ENCODE measurements at regions not wholly inside any gene's neighbourhood (a gene's known extent, or its start where the extent isn't known, plus 50 kb on each side); places are given as distances from the start of the nearest gene placed in this dataset.

DNA sequence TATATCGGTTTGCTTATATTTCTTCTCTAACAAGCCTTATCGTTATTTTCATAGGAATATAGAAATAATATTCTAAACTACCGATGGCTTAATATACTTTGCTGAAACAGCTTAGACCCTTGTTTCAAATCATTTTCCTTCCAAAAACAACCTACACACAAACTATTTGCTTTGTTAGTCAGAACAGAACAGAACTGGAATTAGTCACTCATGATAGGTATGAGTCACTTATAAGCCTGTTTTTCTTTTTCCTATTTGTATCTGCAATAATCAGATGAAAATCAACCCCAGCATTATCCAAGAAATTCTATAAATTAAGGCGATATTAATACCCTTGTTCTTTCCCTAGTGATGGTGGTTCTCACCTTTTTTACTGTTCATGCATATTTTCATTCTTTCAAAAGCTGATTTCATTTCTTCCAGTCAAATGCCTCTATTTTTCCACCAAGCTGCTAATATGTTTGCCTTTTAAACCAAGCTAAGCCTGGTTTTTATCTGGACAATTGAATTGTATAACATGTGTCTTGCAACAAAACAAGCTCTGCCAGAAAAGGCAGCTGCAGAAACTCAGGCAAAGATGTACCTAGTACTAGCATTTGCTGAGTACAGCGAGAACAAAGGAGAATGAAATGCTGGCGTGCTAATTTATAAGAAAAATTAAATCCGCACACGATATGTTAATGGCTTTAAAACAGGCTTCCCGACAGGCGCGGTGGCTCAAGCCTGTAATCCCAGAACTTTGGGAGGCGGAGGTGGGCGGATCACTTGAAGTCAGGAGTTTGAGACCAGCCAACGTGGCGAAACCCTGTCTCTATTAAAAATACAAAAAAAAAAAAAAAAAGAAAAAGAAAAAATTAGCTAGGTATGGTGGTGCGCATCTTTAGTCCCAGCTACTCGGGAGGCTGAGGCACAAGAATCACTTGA, 1418.2 kb downstream of the AACS start:
- DNase-seq, result no peak

DNA sequence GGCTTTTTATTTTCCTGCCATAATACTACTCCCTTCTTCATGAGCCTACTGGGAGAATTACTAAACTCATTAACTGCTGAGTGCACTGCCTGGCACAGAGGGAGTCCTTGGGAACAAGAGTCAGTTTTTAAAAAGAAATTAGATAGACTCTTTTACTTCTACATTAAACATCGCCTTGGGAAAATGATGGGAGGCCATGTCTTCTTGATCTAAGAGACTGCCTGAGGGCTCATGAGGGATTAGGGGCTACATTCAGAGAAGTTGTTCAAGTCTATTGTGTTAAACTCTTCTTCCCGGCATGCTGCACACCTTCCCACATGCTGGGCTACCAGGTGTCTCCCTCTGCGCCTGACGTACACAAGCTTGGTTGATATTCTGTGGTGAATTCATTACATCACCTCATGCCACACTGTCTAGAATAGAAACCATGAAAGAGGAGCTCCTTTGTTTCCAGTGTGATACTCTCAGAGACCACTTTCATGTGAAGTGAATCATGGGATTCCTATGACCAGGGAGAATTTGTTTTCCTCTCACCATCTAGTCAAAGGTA, 1422.3 kb downstream of the AACS start:
- no peak for DNase-seq

DNA sequence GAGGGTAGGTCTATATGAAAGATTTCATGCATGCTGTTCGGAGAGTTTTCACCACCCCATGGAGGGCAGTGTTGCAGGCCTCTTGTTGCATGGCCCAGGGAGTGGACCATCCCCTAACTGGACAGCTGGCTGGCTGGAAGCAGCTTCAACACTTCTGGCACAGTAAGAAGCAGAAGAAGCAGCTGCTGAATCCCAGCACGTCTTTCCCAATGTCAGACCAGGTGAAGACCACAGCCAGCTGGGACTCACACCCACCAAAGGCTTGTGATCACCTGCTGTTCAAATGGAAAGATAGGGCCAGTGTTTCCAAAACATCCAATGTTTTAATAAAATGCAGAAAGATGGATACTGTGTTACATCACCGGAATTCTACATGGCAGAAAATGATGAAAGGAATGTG, 1423.6 kb downstream of the AACS start:
- no peak for DNase-seq

DNA sequence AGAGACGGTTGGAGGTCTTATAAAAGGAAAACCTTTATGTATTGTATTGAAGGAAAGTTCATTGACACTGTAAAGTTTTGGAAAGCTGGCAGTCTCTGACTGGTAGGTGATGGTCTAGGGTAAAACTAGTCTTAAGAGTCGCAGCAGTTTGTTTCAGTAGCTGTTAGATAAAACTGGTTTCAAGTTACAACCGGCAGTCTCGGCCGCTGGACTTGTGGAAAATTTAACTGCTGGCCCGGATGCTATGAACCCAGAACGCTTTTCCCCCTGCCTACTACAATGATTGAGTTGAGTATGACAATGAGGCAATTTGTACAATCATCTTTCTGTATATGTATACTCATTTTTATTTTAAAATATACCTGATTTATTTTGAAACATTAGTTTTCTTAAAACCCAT, 1426.9 kb downstream of the AACS start:
- no peak for DNase-seq

DNA sequence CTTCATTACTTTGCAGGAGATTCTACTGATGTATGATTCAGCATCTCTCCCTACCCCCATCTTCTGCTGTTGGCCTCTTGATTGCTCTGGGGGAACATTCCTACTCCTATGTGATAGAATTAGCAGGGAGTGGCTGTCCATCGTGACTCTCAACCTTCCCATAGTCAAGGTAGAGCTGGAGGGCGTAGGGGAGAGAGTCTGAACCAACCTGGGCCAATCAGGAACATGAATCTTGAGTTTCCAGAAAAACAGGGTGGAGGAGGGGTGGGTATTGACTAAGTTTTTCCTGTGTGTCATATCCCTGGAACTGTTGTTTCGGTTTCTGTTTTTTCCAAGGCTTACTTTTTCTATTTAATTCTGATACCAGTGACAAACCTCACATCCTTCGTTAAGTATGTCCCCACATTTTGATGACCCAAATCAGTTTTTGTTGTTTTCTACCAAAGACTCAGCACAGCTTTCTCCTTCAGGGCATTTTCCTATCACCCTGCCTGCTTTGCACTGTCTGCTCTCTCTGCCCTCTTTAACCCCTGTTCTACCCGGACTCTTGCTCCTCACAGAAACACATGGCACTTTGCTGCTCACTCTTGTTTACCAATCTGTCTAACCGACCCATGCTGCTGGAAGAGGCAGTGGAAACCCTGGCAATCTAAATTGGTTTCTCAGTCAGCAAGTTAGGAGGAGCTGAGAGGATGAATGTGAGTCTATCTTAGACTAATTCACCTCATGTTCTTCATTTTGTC, 1428.3 kb downstream of the AACS start:
- DNase-seq, result no peak

DNA sequence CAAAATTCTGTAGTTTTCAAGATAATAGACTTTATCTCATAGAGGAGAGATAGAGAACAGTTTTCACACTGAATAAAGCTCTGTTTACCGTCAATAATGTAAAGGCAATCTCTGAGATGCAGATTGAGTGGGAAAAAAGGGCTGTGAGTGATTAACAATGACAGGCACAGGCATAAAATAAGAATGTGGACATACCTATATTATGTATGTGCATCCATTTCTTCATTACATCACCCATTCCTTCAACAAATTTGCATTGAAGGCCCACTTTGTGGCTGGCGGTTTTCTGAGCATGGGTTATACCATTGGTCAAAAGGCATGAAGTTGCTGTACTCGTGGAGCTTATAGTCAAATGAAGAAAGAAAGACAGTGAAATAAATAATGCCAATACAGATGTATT, 1431.0 kb downstream of the AACS start:
- DNase-seq, result no peak

DNA sequence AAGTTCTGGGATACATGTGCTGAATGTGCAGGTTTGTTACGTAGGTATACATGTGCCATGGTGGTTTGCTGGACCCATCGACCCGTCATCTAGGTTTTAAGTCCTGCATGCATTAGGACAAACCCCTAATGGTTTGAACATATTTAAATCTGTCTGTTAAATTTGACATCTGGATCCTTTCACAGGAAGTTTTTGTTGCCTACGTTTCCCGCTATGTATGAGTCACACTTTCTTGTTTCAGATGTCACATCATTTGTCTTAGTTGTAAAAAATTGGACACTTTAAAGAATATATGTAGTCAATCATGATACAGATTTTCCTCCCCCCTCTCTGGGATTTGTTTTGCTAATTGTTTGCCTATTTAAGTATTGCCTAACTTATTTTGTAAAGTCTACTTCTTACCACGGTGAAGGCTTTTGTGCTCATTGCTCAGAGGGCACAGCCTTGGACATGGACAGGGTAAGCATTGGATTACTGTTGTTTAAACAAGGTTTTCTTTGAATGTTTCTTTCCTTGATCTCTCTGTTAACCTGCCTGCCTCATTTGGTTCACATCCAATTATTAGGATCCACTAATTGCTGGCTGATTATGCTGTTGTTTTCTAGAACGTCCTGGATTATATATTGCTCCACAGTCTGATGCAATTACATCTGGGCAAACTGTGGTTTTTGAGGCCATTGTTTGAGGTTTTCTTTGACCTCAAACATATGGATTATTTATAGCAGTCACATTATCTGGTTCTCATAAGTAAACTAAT, 1441.4 kb downstream of the AACS start:
- DNase-seq, result no peak

DNA sequence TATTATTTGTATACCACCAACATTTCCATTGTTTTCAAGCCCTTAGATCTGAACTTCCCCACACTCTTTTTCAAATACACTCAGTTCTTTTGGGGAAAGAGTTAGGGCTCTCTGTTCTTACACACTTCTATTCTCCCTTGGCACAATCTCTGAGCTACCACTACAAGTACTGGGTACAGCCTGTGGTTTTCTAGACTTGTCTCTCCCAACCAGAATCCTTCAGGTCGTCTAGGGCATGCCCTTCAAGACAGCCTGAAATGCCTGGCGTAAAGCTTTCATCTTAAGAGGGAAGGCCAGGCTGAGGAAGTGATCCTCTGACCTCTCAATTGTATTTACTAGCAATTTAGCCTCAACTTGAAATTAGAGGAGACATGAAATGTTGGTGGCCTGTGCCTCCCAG, 1442.0 kb downstream of the AACS start:
- DNase-seq, result no peak

DNA sequence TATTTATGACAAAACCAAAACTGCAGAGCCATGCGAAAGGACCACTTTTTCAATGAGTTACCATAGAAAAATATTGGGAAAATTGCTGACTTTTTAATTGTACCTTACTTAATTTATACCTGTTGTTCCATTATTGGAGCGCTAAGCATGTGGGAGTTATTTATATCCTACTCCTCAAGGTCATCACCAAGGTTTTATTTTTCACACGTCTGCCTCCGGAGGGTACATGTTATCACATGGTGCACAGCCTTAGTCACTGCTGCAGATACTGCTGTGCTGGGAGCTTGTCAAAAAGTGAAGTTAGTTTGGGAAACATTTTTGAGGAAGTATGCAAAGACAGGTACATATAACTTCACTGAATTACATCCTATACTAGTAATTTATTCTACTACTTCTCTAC, 1444.3 kb downstream of the AACS start:
- DNase-seq, result no peak

DNA sequence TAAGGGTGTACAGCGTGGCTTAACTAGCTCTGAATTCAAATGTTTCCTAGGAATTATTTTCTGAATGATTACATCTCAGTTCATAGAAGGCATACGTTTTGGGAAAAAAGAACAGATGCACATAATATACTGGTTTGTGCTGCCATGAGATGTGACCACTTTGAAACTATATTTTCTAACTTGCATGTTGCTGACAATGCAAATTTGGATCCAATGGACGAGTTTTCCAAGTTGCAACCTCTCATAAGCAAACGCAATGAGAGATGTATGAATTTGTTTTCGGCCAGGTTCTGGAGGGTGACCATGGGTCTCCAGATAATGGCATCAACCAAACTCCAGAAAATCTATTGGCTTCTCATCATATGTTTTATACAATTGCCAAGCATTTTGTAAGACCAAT, 1445.4 kb downstream of the AACS start:
- no peak for DNase-seq

DNA sequence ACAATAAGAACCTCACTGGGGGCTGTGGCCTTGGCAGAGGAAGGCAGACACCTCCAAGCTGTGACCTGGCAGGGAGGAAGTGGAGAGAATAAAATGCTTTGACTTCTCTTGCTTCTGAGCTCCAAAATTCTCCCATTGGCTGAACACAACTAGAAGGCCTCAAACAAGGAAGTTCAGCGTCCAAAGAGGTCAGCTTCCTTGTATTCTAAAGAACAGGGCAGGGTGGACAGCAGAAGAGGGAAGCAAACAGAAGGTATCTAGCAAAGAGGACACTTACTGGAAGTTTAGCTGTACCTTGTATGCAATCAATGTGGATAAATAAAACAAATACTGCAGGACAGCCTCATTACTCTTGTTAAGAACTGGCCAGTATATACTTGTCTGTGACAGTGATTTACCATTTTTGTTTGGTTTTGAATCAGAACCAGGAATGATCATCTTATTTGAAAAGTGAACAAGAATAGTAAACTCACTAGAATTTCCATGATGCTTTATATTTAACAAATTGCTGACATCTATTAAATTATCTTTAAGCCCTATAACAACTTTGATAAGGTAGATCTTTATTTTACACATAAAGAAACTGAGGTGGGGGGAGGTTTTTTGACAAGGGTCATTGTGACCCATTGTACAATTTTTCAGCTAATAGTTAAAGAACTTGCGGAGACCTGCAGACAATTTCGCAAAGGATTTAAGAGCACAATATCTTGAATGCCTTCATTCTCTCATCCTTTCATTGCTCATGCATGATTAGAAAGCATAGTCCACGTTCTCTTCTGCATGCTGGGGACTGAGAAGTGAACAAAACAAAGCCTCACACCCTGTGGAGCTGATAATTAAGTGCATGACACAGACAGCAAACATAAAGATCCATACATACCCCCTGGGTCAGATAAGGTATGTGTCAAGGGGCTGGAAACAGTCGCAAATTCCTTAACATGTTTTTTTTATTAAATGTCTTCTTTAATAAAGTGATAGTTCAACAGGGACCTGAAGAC, 1448.0 kb downstream of the AACS start:
- no peak for DNase-seq

DNA sequence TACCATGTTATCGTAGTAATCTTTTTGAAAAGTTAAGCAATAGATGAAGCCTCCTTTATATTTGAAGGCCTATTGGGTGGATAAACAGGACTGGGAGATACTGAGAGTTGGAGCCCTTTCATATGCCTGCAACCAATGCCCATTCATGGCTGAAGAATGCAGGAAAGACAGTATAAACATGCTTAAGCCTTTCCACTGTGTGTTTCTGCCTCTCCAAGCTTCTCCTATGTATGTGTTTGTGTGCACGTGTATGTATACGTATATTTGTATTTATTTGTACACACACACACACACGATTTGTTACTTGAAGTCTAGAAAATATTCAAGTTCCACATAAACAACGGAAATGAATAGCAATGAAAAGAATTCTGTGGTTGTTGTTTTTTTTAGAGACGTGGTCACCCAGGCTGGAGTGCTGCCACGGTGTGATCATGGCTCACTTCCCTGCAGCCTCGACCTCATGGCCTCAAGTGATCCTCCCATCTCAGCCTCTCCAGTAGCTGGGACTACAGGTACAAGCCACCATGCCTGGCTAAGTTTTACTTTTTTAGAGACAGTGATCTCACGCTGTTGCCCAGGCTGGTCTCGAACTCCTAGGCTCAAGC, 1453.5 kb downstream of the AACS start:
- DNase-seq, result no peak

DNA sequence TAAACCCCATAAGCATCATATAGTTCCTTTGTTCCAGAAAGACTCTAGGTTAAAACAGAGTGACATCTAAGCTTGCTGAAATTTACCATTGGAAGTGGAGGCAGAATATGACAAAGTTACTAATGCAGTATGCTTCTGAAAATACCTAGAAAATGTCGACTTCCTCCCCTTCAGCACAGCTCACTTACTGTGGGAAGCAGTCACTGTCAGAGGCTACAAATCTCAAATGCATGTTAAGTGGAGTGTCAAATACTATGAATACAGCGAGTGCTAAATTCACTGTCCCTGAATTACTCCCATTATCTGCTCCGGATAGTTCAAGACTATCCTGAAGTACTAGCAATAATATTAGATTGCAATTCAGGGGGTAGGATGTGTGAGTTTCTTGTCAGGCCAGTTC, 1454.6 kb downstream of the AACS start:
- DNase-seq, result no peak

DNA sequence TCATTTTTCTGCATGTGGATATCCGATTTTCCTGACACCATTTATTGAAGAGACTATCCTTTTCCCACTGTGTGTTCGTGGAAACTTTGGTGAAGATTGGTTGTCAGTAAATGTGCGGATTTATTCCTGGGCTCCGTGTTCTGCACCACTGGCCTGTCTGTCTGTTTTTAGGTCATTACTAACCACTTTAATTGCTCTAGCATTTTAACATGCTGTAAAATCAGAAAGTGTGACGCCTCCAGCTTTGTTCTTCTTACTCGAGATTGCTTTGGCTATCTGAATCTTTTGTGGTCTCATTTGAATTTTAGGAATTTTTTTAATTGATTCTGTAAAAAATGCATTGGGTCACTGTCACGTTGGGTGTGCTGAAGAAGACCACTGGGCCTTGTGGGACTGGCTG, 1458.7 kb downstream of the AACS start:
- no peak for DNase-seq

DNA sequence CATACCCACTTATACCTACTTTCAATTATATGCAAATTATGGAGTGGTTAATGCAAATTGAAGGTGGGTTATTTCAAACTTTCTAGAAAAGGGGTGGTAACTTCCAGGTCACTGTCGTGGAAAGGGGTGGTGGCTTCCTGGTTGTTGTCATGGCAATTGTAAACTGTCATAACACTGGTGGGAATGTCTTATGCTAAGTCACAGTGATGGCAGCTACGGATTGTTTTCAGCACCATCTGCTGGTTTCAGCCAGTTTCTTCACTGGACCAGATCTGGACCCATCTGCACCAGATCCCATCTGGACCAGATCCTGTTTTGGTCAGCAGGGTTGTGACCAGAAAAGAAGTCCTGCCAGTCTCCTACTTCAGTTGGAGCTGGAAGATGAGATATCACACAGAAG, 1469.3 kb downstream of the AACS start:
- DNase-seq, result no peak

DNA sequence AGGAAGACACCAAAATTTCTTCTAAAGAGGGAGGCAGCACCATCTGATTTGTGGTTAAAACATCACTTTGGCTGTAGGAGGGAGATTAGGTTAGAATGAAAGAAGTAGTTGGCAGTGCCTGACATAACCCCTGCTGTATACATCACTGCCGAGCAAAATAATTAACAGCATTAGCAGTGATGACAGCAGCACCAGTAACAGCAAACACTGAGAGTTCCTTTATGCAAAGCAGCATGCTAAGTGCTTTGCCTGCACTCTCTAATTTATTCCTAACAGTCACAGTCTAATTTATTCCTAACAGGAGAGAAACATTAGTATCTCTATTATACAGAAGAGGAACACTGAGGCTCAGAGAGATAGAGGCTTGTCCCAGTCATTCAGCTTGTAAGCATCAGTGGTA, 1469.7 kb downstream of the AACS start:
- DNase-seq, result no peak

DNA sequence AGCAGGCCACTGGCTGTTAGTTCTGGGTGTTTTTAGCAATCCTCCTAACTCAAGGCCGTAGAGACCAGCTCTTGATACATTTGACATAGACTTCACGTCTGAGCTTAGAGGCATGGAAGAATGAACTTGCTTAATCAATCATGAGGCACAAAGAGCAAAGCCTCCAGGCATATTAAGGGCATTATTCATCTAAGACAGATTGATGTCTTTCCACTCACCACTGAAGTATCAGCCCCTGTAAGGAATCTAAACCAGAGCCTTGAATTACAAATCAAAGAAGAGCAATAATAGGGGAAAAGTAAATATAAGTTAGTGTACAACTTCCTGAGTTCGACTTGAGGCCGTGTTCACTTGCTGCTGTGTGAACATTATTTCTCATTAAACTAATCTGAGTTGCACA, 1470.7 kb downstream of the AACS start:
- DNase-seq, result no peak

DNA sequence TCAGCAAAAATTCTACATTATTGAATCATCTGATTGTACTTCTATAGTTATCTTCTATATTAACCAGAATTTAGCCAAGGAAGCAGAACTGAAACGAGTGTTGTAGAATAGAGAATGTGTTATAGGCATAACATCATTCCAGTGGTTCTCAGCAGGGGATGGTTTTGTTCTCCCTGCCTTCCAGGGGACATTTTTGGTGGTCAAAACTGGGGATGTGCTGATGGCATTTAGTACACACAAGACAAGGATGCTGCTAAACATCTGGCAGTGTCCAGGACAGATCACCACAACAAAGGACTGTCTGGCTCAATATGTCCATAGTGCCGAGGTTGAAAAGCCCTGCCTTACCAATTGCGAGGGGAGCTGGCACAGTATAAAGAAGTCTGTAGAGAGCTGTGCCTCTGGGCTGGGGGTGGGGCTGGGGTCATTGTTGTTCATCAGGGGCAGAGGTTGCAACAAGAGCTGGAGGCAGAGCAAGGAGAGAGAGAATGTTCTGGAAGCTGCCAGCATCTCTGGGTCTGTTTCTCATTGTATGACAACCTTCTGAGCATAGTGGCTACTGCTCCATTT, 1472.8 kb downstream of the AACS start:
- DNase-seq, result no peak

DNA sequence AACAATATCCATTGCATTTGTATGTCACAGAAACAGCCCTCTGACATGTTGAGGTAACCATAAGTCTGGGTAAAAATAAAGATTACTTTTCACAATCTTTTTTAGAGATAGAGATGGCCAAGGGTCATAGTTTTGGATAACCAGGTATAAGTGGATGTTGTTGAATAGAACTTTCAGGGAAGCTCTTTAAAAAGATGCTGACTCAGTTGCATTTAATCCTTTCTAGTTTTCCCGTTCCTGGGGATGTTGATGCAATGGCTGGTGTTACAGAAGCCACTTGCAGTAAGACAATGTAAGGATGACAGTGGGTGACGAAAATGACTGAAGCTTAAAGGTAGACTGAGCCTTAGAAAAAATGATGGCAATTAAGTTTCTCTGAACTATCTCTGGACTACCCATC, 1473.7 kb downstream of the AACS start:
- DNase-seq, result no peak

DNA sequence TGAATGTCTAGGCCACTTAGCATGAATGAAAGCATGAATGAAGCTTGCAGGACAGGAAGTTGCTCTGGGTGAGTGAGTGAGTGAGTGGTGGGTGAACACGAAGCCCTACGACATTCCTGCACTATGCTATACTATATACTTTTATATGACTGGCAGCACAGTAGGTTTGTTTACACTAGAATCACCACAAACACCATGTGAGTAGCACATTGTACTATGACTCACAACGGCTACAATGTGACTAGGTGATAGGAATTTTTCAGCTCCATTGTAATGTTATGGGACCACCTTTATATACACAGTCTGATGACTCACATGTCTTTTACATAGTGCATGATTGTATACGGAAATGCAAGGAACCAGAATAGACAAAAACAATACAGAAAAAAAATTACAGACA, 1480.2 kb downstream of the AACS start:
- DNase-seq, result no peak

DNA sequence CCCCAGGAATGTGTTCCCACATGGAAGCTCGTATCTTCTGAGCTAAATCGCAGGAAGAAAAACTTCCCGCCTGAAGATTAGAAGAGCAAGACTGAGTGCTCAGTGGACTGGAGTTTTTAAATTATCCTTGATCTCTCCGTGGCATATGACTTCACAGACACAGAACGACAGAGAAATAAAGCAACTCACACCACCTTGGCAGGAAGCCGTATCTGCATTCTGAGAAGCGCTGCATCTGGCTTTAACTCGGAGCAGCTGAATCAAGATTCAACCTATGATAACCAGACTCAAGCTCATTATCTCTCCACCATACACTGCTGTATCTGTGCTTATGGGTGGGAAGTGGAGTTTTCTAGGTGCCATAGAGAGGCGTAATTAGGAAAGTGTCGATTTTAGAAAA, 1482.7 kb downstream of the AACS start:
- no peak for DNase-seq

All from hematopoietic multipotent progenitor cell treated with erythropoietin and hydrocortisone succinate and interleukin-3 and kit ligand, for 4 days (in vitro differentiated cells).